Coronary artery (tissue), 2 donors: ENCODE measurements at regions not wholly inside any gene's neighbourhood (a gene's known extent, or its start where the extent isn't known, plus 50 kb on each side); places are given as distances from the start of the nearest gene placed in this dataset.
A peak's percentile ranks its signal among the peaks of the same experiment; 100 is the strongest.

ENCODE experiments used
- DNase-seq: peaks from one replicate; pipeline ENCODE4 v3.0.0-alpha.2; 2017; ENCODE audit warnings: low spot score
- H3K27ac ChIP-seq, 2 donors: fragments of 200-600 bp; sonication (generic); one replicate each; pipeline ENCODE4 v1.5.1; 2016 to 2019
- H3K4me3 ChIP-seq: fragments of 200-600 bp; sonication (generic); 2 replicates; pipeline ENCODE4 v1.5.1; 2016; ENCODE audit warnings: mild to moderate bottlenecking, moderate library complexity
- CTCF ChIP-seq: fragments of 200-600 bp; sonication (generic); IDR thresholded peaks from one replicate; pipeline ENCODE4 v1.5.1; 2019; ENCODE audit warnings: antibody characterized with exemption

GRCh38 chr10:42933448-42934340 is 143.2 kb upstream of the RET start:
- DNase-seq = no peak
- no peak for TF ChIP-seq CTCF
- H3K27ac ChIP-seq = no peak overlapping the region
- H3K4me3 ChIP-seq = peak overlapping the region; percentile 42

DNA sequence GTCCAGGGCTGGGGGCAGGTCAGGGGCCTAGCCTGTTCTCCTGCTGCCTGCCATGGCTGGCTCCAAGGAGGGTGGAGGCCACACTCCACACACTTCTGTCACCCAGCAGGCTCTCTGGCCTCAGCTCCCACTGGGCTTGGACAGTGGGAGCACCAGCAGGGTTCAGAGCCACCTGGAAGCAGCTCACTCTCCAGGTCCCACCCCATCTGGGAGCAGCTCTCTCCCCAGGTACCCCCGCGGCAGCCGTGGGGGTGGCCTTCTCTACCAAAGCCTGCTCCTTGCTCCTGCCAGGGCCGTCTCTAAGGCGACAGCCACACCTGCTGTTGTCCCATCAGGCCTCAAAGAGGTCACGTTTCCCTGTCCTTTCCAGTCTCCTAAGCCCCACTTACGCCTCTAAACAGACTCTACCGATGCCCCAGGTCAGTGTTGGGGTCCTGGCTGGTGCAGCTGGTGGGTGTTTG is 142.5 kb upstream of the RET start:
- H3K4me3 ChIP-seq = no peak overlapping the region
- no peak overlapping the region for H3K27ac ChIP-seq
- DNase-seq = no peak
- TF ChIP-seq CTCF = no peak

DNA sequence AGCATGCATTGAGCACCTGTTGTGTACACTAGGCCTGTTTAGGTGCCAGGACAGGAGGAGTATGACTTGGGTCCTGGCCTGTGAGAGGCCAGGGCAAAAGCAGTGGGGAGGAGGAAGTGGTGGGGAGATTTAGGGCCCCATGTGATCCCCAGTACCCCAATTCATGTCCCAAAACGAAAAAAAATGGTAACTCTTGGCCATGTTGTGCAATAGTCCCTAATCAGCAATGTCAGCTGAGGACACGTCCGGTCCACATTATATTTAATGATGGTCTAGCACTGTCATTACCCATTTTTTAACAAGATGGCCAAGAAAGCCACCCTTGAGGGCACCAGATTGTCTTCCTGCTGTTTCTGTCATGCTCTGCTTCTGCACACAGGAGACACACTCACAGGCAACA is 142.0 kb upstream of the RET start:
- TF ChIP-seq CTCF = no peak
- Histone ChIP-seq H3K4me3 (no peak overlapping the region), H3K27ac (no peak overlapping the region)
- DNase-seq = no peak

DNA sequence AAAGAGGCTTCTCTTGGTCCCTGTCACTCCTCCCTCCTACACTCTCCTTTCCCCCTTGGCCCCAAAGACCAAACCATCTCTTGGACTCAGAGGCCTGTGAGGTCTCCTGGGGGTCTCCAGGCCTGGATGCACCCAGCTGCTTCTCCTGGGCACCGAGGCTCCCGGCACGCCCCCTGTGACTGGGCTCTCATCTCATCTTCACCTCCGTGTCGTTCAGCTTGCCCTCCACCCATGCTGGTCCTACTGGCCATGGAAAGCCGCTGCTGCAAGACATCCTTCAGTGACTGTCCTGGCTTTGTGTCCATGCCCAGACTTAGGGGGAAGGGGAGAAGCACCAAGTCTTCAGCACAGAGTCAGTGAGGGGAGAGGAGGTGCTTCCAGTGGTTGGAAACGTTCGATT is 141.4 kb upstream of the RET start:
- TF ChIP-seq CTCF = no peak
- H3K27ac ChIP-seq = no peak overlapping the region
- no peak overlapping the region for H3K4me3 ChIP-seq
- no peak for DNase-seq

- no peak for TF ChIP-seq CTCF
- Histone ChIP-seq H3K27ac (no peak overlapping the region), H3K4me3 (no peak overlapping the region)
- DNase-seq = no peak
These were observed 140.3 kb upstream of the RET start for GRCh38 chr10:42936580-42936979.

- no peak for DNase-seq
- TF ChIP-seq CTCF = no peak
- Histone ChIP-seq H3K27ac (no peak overlapping the region), H3K4me3 (no peak overlapping the region)
These were observed 139.8 kb upstream of the RET start for GRCh38 chr10:42937048-42937447.

GRCh38 chr10:42937649-42938180 is 139.2 kb upstream of the RET start:
- Histone ChIP-seq H3K4me3 (no peak overlapping the region), H3K27ac (no peak overlapping the region)
- no peak for TF ChIP-seq CTCF
- DNase-seq = no peak
